ENCODE measurements at regions not wholly inside any gene's neighbourhood (a gene's known extent, or its start where the extent isn't known, plus 50 kb on each side); places are given as distances from the start of the nearest gene placed in this dataset.

GRCh38 chr5:145500710-145501109 is 334.4 kb downstream of the PRELID2 start:
- no peak for TF ChIP-seq POLR2AphosphoS5 (IDR thresholded peaks at IDR 0.05; ENCODE audit: borderline replicate concordance, low read depth, low read length)
- no peak for TF ChIP-seq FOXP2 (optimal IDR thresholded peaks at IDR 0.05; ENCODE audit: control extremely low read depth, extremely low read length, insufficient read depth)
- TF ChIP-seq EZH2 (IDR thresholded peaks at IDR 0.05) = no peak

All from SK-N-MC (cell line).